Fibroblast of pulmonary artery (primary cell): ENCODE measurements at regions not wholly inside any gene's neighbourhood (a gene's known extent, or its start where the extent isn't known, plus 50 kb on each side); places are given as distances from the start of the nearest gene placed in this dataset.

Source experiments
- DNase-seq: peaks from one replicate; pipeline ENCODE4 v3.0.0-alpha.2; 2010; ENCODE audit warnings: low read depth
- H3K4me3 ChIP-seq: replicated peaks from 2 replicates; pipeline ENCODE4 v1.5.1; 2011; ENCODE audit warnings: low read depth, mild to moderate bottlenecking, control low read depth, low read length, moderate library complexity
- TF ChIP-seq, protein P1 (sequence below): IDR thresholded peaks from 2 replicates; pipeline ENCODE4 v1.5.1; 2011; ENCODE audit warnings: mild to moderate bottlenecking, control low read depth, low read length, inconsistent platforms; ENCODE audit errors: missing control alignments

- no peak for DNase-seq
These were observed 255.9 kb downstream of the NFKBIZ start for GRCh38 chr3:102105193-102105592.

DNA sequence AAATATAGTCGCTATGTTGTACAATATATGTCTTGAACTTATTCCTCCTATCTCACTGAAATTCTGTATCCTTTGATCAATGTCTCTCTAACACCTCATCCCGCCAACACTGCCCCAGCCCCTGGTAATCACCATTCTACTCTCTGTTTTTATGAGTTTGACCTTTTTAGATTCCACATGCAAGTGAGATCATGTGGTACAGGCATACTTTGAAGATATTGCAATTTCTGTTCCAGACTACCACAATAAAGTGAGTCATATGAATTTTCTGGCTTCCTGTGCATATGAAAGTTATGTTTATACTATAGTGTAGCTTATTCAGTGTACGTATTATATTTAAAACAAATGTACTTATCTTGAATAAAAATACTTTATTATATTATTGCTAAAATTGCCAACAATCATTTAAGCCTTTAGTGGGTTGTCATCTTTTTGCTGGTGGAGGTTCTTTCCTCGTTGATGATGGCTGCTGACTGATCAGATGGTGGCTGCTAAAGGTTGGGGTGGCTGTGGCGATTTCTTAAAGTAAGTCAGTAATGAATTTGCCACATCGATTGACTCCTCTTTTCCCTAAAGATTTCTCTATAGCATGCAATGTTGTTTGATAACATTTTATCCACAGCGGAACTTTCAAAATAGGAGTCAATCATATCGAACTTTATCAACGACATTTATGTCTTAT lies 257.2 kb downstream of the NFKBIZ start:
- DNase-seq = peak; percentile 53
- H3K4me3 ChIP-seq = no peak overlapping the region
- TF ChIP-seq, protein P1, sequence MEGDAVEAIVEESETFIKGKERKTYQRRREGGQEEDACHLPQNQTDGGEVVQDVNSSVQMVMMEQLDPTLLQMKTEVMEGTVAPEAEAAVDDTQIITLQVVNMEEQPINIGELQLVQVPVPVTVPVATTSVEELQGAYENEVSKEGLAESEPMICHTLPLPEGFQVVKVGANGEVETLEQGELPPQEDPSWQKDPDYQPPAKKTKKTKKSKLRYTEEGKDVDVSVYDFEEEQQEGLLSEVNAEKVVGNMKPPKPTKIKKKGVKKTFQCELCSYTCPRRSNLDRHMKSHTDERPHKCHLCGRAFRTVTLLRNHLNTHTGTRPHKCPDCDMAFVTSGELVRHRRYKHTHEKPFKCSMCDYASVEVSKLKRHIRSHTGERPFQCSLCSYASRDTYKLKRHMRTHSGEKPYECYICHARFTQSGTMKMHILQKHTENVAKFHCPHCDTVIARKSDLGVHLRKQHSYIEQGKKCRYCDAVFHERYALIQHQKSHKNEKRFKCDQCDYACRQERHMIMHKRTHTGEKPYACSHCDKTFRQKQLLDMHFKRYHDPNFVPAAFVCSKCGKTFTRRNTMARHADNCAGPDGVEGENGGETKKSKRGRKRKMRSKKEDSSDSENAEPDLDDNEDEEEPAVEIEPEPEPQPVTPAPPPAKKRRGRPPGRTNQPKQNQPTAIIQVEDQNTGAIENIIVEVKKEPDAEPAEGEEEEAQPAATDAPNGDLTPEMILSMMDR = no peak

More at GRCh38 chr3:102105193-102105592, 255.9 kb downstream of the NFKBIZ start:
- TF ChIP-seq, protein P1 = no peak
- no peak overlapping the region for H3K4me3 ChIP-seq

- no peak for DNase-seq
- TF ChIP-seq, protein P1 = no peak
- no peak overlapping the region for H3K4me3 ChIP-seq
These were observed 263.5 kb downstream of the NFKBIZ start for GRCh38 chr3:102112704-102113230.

DNA sequence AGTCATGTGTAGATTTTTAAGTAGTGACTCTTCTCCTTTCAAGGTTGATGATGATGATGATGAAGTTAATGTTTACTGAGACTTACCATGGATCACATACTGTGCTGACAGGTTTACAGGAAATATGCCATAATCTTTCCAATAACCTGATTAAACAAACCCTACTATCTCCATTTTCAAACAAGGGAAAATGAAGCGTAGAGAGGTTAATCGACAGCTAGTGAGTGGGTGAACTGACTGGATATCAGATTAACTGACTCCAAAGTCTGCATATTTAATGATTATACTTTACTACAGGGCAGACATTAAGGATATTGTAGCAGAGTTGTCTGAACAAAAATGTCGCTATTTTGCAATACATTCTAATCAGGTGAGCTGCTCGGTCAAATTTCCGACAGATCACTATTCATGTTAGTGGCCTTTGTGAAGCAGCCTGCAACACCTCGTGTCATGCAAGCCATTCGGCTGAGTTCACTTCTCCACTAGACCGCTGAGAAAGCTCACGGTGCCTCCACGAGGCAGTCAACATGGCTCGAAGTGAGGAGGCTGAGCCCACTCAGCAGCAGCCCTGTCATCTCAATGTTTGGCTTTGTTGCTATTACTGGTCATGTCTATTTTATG lies 264.2 kb downstream of the NFKBIZ start:
- no peak overlapping the region for H3K4me3 ChIP-seq
- TF ChIP-seq, protein P1 = no peak
- DNase-seq = no peak

DNA sequence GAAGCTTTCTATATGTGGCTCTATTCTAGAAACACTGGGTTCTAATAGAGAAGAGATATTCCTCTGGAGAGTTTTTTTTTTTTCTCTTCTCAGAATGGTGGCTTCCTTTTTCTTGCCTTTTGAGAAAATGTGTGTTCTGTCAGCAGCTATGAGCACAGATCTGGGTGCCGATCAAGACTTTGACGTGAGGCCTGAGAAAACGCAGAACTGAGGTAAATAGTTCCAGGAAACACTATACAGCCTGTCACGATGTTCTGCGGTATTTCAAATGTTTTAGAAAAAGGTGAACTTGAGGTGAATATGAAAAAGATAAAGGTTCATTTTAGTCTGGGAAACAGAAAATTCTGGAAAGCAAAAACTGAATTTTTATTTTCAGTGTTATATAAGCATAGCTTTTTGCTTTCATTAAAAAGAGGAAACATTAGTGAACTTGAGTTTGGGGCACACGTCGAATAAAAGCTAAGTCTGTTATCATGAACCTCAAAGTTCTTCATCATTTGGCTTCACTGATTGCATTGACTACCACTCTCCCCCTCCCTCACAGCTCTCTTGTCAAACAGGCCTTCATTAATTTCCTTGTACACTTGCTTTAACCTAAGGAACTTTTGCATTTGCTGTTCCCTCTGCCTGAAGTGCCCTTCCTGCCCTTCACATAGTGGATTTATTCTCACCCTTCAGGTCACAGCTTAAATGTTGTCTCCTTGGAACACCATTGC lies 265.1 kb downstream of the NFKBIZ start:
- TF ChIP-seq, protein P1 = no peak
- no peak for DNase-seq
- no peak overlapping the region for H3K4me3 ChIP-seq

DNA sequence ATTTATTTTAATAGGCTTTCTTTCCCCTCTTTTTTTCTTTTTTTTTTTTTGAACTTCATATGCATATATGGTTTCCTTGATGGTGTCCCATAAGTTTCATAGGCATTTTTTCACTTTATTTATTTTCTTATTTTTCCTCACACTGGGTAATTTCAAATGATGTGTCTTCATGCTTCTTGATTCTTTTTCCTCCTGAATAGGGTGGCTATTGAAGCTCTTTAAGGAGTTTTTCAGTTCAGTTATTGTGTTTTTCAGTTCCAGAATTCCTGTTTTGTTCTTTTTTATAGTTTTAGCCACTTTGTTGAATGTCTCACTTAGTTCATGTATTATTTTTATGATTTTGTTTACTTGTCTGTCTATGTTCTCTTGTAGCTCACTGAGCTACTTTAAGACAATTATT lies 273.2 kb downstream of the NFKBIZ start:
- TF ChIP-seq, protein P1 = no peak
- no peak overlapping the region for H3K4me3 ChIP-seq
- DNase-seq = no peak
